ENCODE measurements at regions not wholly inside any gene's neighbourhood (a gene's known extent, or its start where the extent isn't known, plus 50 kb on each side); places are given as distances from the start of the nearest gene placed in this dataset.
A peak's percentile ranks its signal among the peaks of the same experiment; 100 is the strongest.

- Mint-ChIP-seq H3K36me3 (ENCODE audit: low read depth) (no peaks in the 10 kb centered on the region), H3K27ac (no peak overlapping the region), H3K27me3 (no peaks in the 10 kb centered on the region), H3K9me3 (no peaks in the 10 kb centered on the region), H3K4me3 (no peak overlapping the region), H3K4me1 (ENCODE audit: low read depth) (no peaks in the 10 kb centered on the region)
- no peaks in the 10 kb centered on the region for H3K36me3 ChIP-seq (ENCODE audit: insufficient read depth, low read length)
- H3K4me3 ChIP-seq (ENCODE audit: low read length): no peak overlapping the region
- H3K27ac ChIP-seq (ENCODE audit: low read depth in 1 of 2, low read length in 2 of 2): no peak overlapping the region
- TF ChIP-seq CTCF (IDR thresholded peaks at IDR 0.05): no peak
- intact Hi-C loops (cut with DNase I, micrococcal nuclease): no loop called here
- H3K9me3 ChIP-seq (ENCODE audit: control insufficient read depth in 1 of 2, insufficient read depth in 1 of 2, low read length in 2 of 2): no peaks in the 10 kb centered on the region
- no peaks in the 10 kb centered on the region for H3K27me3 ChIP-seq (ENCODE audit: control insufficient read depth in 1 of 2, insufficient read depth in 2 of 2, low read length in 2 of 2)
- ATAC-seq (ENCODE audit: poor library complexity) (no peak), DNase-seq (no peak)
- CTCF ChIA-PET: no interaction called here
- H3K4me1 ChIP-seq (ENCODE audit: insufficient read depth, low read length): no peaks in the 10 kb centered on the region
- POLR2A ChIA-PET: no interaction called here
Observed at GRCh38 chr20:60223174-60223573, 265.0 kb downstream of the CDH26 start.

- TF ChIP-seq CTCF (IDR thresholded peaks at IDR 0.05): no peak
- Mint-ChIP-seq H3K4me3 (no peak overlapping the region), H3K36me3 (ENCODE audit: low read depth) (no peaks in the 10 kb centered on the region), H3K27me3 (no peaks in the 10 kb centered on the region), H3K4me1 (ENCODE audit: low read depth) (no peaks in the 10 kb centered on the region), H3K27ac (no peak overlapping the region), H3K9me3 (no peaks in the 10 kb centered on the region)
- Histone ChIP-seq H3K36me3 (ENCODE audit: insufficient read depth, low read length) (no peaks in the 10 kb centered on the region), H3K4me3 (ENCODE audit: low read length) (no peak overlapping the region), H3K27ac (ENCODE audit: low read depth in 1 of 2, low read length in 2 of 2) (no peak overlapping the region), H3K9me3 (ENCODE audit: control insufficient read depth in 1 of 2, insufficient read depth in 1 of 2, low read length in 2 of 2) (no peaks in the 10 kb centered on the region), H3K4me1 (ENCODE audit: insufficient read depth, low read length) (no peaks in the 10 kb centered on the region), H3K27me3 (ENCODE audit: control insufficient read depth in 1 of 2, insufficient read depth in 2 of 2, low read length in 2 of 2) (no peaks in the 10 kb centered on the region)
- ChIA-PET POLR2A (no interaction called here), CTCF (interaction anchor here (1.3 kb wide), 1 partner anchor 14 kb away, joined by 3 read pairs; no protein-coding TSS in a partner anchor)
- DNase-seq (no peak), ATAC-seq (ENCODE audit: poor library complexity) (no peak)
- intact Hi-C loops (cut with DNase I, micrococcal nuclease): no loop called here
Observed at GRCh38 chr20:60224914-60225313, 266.7 kb downstream of the CDH26 start.

GRCh38 chr20:60228255-60228654, 270.0 kb downstream of the CDH26 start:
- no peak overlapping the region for H3K27ac Mint-ChIP-seq
- Histone ChIP-seq H3K9me3 (ENCODE audit: control insufficient read depth in 1 of 2, insufficient read depth in 1 of 2, low read length in 2 of 2) (no peaks in the 10 kb centered on the region), H3K4me1 (ENCODE audit: insufficient read depth, low read length) (no peaks in the 10 kb centered on the region), H3K36me3 (ENCODE audit: insufficient read depth, low read length) (no peaks in the 10 kb centered on the region), H3K4me3 (ENCODE audit: low read length) (no peak overlapping the region), H3K27ac (ENCODE audit: low read depth in 1 of 2, low read length in 2 of 2) (no peak overlapping the region), H3K27me3 (ENCODE audit: control insufficient read depth in 1 of 2, insufficient read depth in 2 of 2, low read length in 2 of 2) (no peaks in the 10 kb centered on the region)
- no peak for TF ChIP-seq CTCF (IDR thresholded peaks at IDR 0.05)
- no peaks in the 10 kb centered on the region for H3K9me3 Mint-ChIP-seq
- no peaks in the 10 kb centered on the region for H3K27me3 Mint-ChIP-seq
- no peaks in the 10 kb centered on the region for H3K36me3 Mint-ChIP-seq (ENCODE audit: low read depth)
- peak in 3 of 14 experiments; percentile 17 to 62 (median 30) for DNase-seq
- H3K4me3 Mint-ChIP-seq: no peak overlapping the region
- ChIA-PET CTCF (no interaction called here), POLR2A (no interaction called here)
- ATAC-seq (ENCODE audit: poor library complexity): no peak
- intact Hi-C loops (cut with DNase I, micrococcal nuclease): no loop called here
- H3K4me1 Mint-ChIP-seq (ENCODE audit: low read depth): no peaks in the 10 kb centered on the region

Data from CD4-positive, alpha-beta T cell (primary cell).